ENCODE measurements at regions not wholly inside any gene's neighbourhood (a gene's known extent, or its start where the extent isn't known, plus 50 kb on each side); places are given as distances from the start of the nearest gene placed in this dataset.

DNA sequence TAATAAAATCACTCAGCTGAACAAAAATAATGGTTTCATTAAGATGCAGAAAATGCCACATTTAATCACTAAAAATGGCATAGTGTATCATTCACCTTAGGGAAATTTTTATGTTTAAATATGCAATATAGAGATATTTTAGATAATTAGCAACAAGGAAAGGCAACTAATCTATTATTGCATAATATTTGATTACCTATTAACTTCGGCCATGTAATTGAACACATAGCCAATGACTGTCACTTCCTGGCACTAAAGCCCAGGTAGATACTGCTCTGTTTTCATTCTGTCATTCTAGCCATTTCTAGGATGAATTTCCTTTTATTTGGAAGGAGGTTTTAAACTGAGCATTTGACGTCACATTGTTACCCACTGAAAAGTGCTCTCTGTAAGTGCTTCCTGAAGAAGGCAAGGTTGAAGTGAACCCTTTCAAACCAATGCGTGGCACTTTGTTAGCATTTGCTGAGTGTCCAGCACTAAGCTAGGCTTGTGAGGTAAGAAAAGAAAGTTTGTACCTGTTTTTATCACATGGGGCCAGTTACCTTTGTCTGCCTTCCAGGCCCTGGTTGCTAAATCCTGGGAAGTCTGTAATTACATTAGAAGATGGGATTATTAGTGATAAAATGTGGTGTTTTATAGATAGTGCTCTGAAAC lies 67.8 kb upstream of the LSM6 start:
- TF ChIP-seq, protein P1, sequence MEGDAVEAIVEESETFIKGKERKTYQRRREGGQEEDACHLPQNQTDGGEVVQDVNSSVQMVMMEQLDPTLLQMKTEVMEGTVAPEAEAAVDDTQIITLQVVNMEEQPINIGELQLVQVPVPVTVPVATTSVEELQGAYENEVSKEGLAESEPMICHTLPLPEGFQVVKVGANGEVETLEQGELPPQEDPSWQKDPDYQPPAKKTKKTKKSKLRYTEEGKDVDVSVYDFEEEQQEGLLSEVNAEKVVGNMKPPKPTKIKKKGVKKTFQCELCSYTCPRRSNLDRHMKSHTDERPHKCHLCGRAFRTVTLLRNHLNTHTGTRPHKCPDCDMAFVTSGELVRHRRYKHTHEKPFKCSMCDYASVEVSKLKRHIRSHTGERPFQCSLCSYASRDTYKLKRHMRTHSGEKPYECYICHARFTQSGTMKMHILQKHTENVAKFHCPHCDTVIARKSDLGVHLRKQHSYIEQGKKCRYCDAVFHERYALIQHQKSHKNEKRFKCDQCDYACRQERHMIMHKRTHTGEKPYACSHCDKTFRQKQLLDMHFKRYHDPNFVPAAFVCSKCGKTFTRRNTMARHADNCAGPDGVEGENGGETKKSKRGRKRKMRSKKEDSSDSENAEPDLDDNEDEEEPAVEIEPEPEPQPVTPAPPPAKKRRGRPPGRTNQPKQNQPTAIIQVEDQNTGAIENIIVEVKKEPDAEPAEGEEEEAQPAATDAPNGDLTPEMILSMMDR (IDR thresholded peaks at IDR 0.05): no peak
- TF ChIP-seq POLR2A (IDR thresholded peaks at IDR 0.05): no peak
- TF ChIP-seq EP300 (IDR thresholded peaks at IDR 0.05): no peak

Data from tibial nerve (tissue), 4 donors.